Occipital lobe (tissue), 1 donor: ENCODE measurements at regions not wholly inside any gene's neighbourhood (a gene's known extent, or its start where the extent isn't known, plus 50 kb on each side); places are given as distances from the start of the nearest gene placed in this dataset.
"Not testable (repeated sequence)": the region's sequence is repeated elsewhere in the genome, so short reads cannot be mapped to it uniquely, and the experiment has no call there.

Experiments used
- DNase-seq: peaks from one replicate; lab custom pipeline; 2025; lab: John Stamatoyannopoulos, UW

DNA sequence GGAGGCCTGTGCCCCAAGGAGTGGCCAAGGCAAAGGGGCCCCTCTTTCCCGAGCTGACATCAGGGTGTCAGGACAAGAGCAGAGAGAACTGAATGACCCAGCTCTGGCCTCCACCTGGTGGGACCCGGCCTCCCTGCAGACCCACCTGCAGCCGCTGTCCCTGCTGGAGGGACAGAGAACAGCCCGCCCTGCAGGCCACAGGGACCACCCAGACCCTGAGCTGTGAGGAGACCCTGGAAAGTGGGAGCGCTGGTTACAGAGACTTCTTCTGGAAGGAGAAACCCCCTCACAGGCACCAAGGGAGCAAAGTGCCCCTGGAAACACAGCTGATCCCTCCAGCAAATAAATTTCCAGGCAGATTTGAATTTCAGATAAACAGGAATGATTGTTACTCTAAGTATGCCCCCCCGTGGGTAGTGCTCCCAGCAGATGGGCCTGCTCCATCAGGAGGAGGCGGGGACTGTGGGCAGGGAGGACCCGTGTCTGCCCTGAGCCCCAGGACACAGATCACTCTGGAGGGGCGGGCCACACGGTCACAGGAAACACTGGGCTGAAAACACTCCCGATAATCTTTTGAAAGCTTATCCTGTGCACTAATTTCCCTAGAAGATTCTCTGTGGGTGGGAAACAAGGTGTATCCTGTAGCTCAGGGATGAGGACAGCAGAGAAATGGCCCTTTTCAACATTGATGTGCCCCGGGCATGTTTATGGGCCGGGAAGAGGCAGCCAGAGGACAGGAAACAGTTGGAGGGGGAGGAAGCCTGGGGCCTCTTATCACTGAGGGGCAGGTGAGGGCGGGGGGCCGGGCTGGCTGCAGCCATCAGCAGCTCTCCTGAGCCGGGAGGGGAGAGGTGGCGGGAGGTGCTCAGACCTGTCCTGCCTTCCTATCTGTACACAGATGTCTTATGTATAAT is 276.0 kb downstream of the ADGRD1 start:
- DNase-seq, result no peak

GRCh38 chr12:131230340-131231031 is 276.8 kb downstream of the ADGRD1 start:
- no peak for DNase-seq

DNA sequence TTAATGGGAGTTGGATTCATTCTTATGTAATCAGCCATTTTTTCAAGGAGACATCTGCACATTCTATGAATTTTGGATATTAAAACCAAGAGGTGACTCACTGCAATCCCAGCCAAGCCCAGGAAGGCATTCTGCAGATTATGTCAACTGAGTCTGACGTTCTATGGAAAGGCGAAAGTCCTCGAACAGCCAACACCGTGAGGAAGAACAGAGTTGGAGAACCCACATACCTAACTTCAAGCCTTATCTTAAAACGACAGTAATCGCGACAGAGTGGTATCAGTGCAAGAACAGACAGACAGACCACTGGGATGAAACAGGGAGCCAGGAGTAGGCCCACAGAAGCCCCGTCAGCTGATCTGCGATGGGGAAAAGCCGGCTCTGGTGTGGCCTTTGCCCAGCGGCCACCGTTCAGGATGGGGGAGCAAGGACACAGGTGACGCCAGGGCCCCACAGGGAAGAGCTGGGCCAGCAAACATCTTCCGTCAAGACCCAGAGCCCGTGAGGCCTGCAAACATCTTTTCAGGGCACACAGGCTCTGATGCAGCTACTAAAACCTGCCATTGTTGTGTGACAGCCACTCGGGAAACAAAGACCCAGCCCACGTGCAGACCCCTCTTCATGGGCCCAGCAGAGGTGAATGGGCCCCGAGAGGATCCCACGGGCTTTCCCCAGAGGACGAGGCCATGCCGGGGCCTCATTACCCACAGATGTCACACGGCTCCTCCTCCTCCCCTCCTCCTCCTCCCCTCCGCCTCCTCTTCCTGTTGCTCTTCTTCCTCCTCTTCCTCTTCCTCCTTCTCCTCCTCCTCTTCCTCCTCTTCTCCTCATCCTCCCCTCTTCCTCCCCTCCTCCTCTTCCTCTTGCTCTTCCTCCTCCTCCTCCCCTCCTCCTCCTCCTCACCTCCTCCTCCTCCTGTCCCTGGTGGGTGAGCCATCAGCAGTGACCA is 277.6 kb downstream of the ADGRD1 start:
- DNase-seq, result no peak

DNA sequence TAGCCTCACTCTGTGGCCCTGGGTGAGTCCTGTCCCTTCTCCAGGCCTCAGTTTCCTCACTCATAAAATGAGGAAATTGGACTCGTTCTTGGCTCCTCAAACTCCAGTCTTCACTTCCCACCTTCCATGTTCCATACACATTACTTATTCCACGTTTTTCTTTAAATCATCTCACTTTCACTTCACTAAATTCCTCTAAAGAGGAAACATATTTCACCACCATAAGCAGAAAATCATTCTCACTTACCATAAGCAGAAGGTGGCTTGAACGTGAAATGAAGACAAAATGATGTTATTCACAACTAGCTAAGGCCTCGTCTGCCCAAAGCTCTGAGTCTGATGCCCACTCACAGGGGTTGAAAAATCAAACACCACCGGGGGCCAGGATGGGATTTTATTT is 278.3 kb downstream of the ADGRD1 start:
- no peak for DNase-seq

GRCh38 chr12:131232872-131233271 is 279.2 kb downstream of the ADGRD1 start:
- DNase-seq, result not testable (repeated sequence)

- DNase-seq, result not testable (repeated sequence)
Observed at GRCh38 chr12:131233850-131234789, 280.4 kb downstream of the ADGRD1 start.

DNA sequence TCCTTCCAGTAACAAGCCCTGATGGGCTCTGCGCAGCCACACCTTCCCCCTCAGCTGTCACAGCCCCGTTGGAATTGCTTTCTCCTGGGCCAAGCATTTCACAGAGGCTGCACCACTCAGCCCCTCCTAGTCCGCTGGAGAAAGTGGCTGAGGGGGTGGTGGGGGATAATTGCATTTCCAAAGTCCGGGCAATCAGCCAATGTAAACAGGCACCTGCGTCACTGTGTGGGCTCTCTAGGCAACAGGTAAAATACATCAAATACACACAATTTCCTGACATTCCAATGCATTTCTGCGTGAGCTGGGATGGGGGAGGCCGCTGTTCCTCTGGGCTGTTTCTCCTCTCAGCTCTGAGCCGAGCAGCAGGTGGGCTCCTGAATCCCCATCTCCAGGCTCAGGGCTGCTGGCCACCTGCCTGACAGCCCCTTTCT is 281.1 kb downstream of the ADGRD1 start:
- not testable (repeated sequence) for DNase-seq

DNA sequence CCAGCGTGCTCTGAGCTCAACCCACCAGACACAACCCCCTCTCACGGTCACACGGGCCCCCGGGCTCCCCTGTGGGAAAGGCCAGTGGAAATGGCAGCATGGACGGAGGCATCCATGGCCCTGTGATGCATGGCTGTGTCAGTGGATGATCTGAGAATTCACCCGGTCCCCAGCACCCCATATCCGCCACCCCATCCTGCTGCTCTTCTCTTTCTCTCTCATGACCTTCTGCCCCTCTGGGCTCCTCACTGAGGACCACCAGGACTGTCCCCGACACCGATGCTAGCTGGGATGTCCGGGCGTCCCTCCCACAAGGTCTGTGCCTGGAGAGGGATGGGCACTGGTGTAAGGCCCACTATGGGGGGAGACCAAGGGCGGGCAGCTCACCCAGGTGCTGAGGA is 282.2 kb downstream of the ADGRD1 start:
- DNase-seq, result no peak

GRCh38 chr12:131239384-131240094 is 285.8 kb downstream of the ADGRD1 start:
- no peak for DNase-seq

DNA sequence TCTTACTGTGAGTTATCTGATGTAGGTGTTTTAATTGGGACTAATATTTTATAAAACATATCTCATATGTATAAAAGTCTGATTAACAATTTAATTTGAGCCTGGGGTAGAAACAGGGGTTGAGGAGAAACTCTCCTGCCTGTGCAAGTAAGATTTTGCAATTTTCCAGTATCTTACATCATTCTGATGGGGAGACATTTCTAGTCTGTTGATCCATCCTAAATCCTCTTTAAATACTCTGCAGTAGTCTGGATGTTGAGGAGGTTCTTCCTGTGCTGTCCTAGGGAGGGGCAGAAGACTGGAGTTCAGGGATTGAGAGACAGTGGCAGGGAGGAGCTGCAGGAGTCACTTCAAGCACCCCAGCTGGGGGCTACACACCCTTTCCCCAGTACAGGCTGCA is 287.8 kb downstream of the ADGRD1 start:
- DNase-seq, result no peak

GRCh38 chr12:131242741-131243496 is 289.2 kb downstream of the ADGRD1 start:
- no peak for DNase-seq

GRCh38 chr12:131244157-131244688 is 290.5 kb downstream of the ADGRD1 start:
- not testable (repeated sequence) for DNase-seq

DNA sequence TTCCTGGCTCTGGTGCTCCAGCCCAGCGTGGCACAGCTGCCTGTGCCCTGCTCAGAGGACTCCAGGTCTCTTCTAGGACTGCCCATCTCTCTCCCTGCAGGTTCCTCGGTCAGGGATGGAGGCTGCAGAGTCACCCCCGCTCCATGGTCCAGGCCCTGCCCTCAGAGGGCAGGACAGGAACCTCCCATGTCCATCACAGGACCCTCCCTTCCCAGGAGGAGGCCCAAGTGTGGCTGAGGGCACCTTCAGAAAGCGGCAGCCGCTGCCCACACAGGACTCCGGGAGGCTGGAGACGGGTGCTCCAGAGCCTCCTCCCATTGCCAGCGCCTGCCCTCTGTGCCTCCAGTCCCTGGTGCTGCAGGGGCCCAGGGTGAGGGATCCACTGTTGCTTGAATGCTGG is 291.5 kb downstream of the ADGRD1 start:
- DNase-seq, result not testable (repeated sequence)

- no peak for DNase-seq
Observed at GRCh38 chr12:131245564-131246355, 292.1 kb downstream of the ADGRD1 start.

DNA sequence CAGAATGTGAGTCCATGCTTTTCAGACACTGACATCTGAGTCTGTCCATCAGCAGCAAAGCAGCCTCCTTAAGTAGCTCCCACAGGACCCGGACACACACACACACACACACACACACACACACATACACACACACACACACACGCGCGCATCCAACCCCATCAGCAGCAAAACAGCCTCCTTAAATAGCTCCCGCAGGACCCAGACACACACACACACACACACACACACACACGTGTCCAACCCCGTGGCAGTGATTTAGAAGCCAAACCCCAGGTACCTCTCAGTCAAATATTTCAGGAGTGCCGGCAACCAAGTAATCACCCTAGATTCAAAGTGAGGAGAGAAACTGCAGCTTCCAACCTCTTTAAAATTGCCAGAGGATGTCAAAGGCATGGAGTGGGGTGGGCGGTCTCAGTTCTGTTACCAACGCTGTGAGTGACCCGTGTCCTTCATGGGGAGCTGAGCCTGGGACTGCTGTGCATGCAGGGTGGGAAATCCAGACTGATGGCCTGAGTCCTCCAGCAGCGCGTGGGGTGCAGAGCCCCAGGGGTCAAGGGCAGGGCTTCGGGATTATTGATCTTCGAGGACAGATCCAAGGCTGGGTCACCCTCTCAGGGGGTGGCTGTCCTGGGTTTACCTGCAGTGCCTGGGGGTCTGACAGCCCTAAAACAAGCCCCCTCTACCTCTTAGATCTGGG is 293.5 kb downstream of the ADGRD1 start:
- DNase-seq, result not testable (repeated sequence)

DNA sequence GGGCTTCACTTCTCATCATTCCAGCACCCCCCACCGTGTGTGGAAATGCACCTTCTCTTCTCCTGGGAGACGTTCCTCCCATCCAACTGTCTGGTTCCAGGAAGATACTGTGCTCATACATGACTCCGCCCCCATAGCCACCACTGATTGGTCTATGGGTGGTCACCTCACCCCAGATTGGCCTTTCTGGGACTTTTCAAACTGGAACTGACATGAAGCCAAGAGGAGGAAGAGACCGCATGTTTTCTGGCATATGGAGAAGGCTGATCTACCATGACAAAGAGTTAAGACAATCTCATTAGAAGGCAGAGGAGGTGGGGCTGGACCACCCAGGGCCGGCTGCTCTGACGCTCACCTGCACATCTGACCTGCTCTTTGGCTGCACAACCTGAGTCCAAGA is 294.2 kb downstream of the ADGRD1 start:
- not testable (repeated sequence) for DNase-seq
